HEK293 (cell line): ENCODE measurements at regions not wholly inside any gene's neighbourhood (a gene's known extent, or its start where the extent isn't known, plus 50 kb on each side); places are given as distances from the start of the nearest gene placed in this dataset.

Experiments used
- CTCF ChIP-seq: fragments of 450-650 bp; formaldehyde crosslinking; IDR thresholded peaks from 2 replicates; pipeline ENCODE4 v1.5.1; 2016; ENCODE audit warnings: missing biosample characterization, missing genetic modification characterization
- HOXD13 ChIP-seq: sonication (generic); formaldehyde crosslinking; IDR thresholded peaks from 2 replicates; pipeline ENCODE4 v1.8.0; 2022; ENCODE audit warnings: missing genetic modification reagents, borderline replicate concordance
- KLF9 ChIP-seq: fragments of 450-650 bp; formaldehyde crosslinking; IDR thresholded peaks from 2 replicates; pipeline ENCODE4 v1.5.1; 2016; ENCODE audit warnings: missing biosample characterization, missing genetic modification characterization, low read depth
- RBAK ChIP-seq: fragments of 450-650 bp; formaldehyde crosslinking; IDR thresholded peaks from 2 replicates; pipeline ENCODE4 v1.5.1; 2016; ENCODE audit warnings: missing biosample characterization, missing genetic modification characterization
- TCF7L2 ChIP-seq: IDR thresholded peaks from 2 replicates; pipeline ENCODE4 v1.6.1; 2011; ENCODE audit warnings: low read depth, mild to moderate bottlenecking, inconsistent platforms, low read length, moderate library complexity, borderline replicate concordance
- YY1 ChIP-seq: fragments of 450-650 bp; formaldehyde crosslinking; IDR thresholded peaks from 2 replicates; pipeline ENCODE4 v1.5.1; 2018; ENCODE audit warnings: missing biosample characterization, missing genetic modification characterization
- ZBTB48 ChIP-seq: fragments of 450-650 bp; formaldehyde crosslinking; IDR thresholded peaks from 2 replicates; pipeline ENCODE4 v1.5.1; 2016; ENCODE audit warnings: missing biosample characterization, missing genetic modification characterization
- ZNF2 ChIP-seq: fragments of 450-650 bp; formaldehyde crosslinking; IDR thresholded peaks from 2 replicates; pipeline ENCODE4 v1.5.1; 2016; ENCODE audit warnings: missing biosample characterization, missing genetic modification characterization
- ZNF274 ChIP-seq, 2 experiments: fragments of 200-500 bp in 1 of 2; fragments of 450-650 bp in 1 of 2; sonication (Bioruptor generic) in 1 of 2; formaldehyde crosslinking in 1 of 2; IDR thresholded peaks; 2 replicates each; pipeline versions ENCODE4 v1.5.1 to v1.6.1; 2014 to 2016; ENCODE audit warnings: borderline replicate concordance in 1 of 2, inconsistent platforms in 1 of 2, low read length in 1 of 2, missing biosample characterization in 1 of 2, missing genetic modification characterization in 1 of 2
- ZNF350 ChIP-seq: fragments of 450-650 bp; formaldehyde crosslinking; IDR thresholded peaks from 2 replicates; pipeline ENCODE4 v1.5.0; 2017; ENCODE audit warnings: missing biosample characterization, mild to moderate bottlenecking, missing genetic modification characterization
- ZNF513 ChIP-seq: fragments of 450-650 bp; IDR thresholded peaks from 2 replicates; pipeline ENCODE4 v1.5.1; 2018; ENCODE audit warnings: missing biosample characterization, missing genetic modification characterization
- ZNF660 ChIP-seq: fragments of 450-650 bp; IDR thresholded peaks from 2 replicates; pipeline ENCODE4 v1.5.1; 2018; ENCODE audit warnings: missing biosample characterization, mild to moderate bottlenecking, missing genetic modification characterization
- TF ChIP-seq, protein P1 (sequence below): fragments of 450-650 bp; formaldehyde crosslinking; IDR thresholded peaks from 2 replicates; pipeline ENCODE4 v1.5.1; 2016; ENCODE audit warnings: missing biosample characterization, missing genetic modification characterization

DNA sequence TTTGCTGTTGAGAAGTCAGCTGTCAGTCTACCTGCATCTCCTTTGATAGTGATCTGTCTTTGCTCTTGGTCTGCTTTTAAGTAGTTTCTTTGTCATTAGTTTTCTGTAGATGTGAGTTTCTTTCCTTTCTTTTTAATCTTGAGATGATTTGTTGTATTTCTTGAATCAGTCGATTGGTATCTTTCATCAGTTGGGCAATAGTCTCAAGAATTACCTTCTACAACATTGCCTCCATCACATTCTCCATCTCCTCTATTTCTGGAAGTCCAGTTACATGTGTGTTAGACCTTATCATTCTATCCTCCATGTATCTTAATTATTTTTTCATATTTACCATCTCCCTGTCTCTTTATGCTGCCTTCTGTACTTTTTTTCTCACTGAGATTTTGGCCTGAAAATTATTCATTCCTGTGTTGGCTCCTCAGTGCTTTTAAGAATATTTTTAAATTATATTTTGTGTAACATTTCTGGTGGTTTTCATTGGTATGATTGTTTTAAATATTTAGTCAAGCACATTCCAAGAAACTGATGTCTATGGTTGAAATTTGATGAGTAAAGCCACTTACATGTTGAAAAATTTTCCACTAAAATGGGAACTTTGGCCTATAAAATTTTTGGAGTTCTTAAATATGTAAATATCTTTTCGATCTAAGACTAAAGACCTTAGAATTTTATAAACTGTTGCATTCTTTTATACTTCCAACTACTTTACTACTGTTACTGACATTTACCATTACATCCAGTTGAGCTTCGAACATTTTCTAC, 239.5 kb upstream of the MGAT5 start:
- no peak for TF ChIP-seq CTCF (tag by site-specific recombination)
- TF ChIP-seq ZBTB48: no peak
- TF ChIP-seq KLF9 (tag by site-specific recombination): no peak
- no peak for TF ChIP-seq ZNF274 (IDR thresholded peaks at IDR 0.05; ENCODE audit: low read length)
- TF ChIP-seq ZNF274 (tag by site-specific recombination; IDR thresholded peaks at IDR 0.05; ENCODE audit: borderline replicate concordance): no peak
- TF ChIP-seq ZNF513 (tag by site-specific recombination): no peak
- TF ChIP-seq YY1: no peak
- TF ChIP-seq RBAK (tag by site-specific recombination): no peak
- TF ChIP-seq ZNF350 (tag by site-specific recombination): no peak
- no peak for TF ChIP-seq HOXD13 (CRISPR knock-in tag)
- TF ChIP-seq, protein P1, sequence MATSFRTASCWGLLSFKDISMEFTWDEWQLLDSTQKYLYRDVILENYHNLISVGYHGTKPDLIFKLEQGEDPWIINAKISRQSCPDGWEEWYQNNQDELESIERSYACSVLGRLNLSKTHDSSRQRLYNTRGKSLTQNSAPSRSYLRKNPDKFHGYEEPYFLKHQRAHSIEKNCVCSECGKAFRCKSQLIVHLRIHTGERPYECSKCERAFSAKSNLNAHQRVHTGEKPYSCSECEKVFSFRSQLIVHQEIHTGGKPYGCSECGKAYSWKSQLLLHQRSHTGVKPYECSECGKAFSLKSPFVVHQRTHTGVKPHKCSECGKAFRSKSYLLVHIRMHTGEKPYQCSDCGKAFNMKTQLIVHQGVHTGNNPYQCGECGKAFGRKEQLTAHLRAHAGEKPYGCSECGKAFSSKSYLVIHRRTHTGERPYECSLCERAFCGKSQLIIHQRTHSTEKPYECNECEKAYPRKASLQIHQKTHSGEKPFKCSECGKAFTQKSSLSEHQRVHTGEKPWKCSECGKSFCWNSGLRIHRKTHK (tag by site-specific recombination): no peak
- no peak for TF ChIP-seq ZNF660
- TF ChIP-seq TCF7L2: no peak
- TF ChIP-seq ZNF2: no peak
